Stimulated activated CD8-positive, alpha-beta memory T cell treated with anti-CD3 and anti-CD28 coated beads, Interleukin-15, amount 100 ng/mL, for 24 hours (primary cell): ENCODE measurements at regions not wholly inside any gene's neighbourhood (a gene's known extent, or its start where the extent isn't known, plus 50 kb on each side); places are given as distances from the start of the nearest gene placed in this dataset.

Source experiments
- DNase-seq: peaks from one replicate; pipeline ENCODE4 v3.0.0-alpha.2; 2020; ENCODE audit warnings: low read depth

- DNase-seq: no peak
Measured at GRCh38 chr17:79280866-79281572, 206.4 kb downstream of the ENGASE start.

GRCh38 chr17:79280010-79280409, 205.4 kb downstream of the ENGASE start:
- no peak for DNase-seq

- no peak for DNase-seq
Measured at GRCh38 chr17:79279320-79279719, 204.7 kb downstream of the ENGASE start.

- DNase-seq: no peak
Measured at GRCh38 chr17:79276821-79277220, 202.2 kb downstream of the ENGASE start.

GRCh38 chr17:79273660-79274059, 199.0 kb downstream of the ENGASE start:
- no peak for DNase-seq

GRCh38 chr17:79272666-79273219, 198.1 kb downstream of the ENGASE start:
- no peak for DNase-seq

- no peak for DNase-seq
Measured at GRCh38 chr17:79272220-79272619, 197.6 kb downstream of the ENGASE start.

GRCh38 chr17:79269620-79270019, 195.0 kb downstream of the ENGASE start:
- no peak for DNase-seq

GRCh38 chr17:79263191-79263590, 188.6 kb downstream of the ENGASE start:
- DNase-seq: no peak

GRCh38 chr17:79262624-79263023, 188.0 kb downstream of the ENGASE start:
- no peak for DNase-seq

GRCh38 chr17:79261355-79262072, 186.9 kb downstream of the ENGASE start:
- DNase-seq: no peak

GRCh38 chr17:79258843-79259242, 184.2 kb downstream of the ENGASE start:
- DNase-seq: no peak

- DNase-seq: no peak
Measured at GRCh38 chr17:79258041-79258440, 183.4 kb downstream of the ENGASE start.

- no peak for DNase-seq
Measured at GRCh38 chr17:79255926-79256585, 181.4 kb downstream of the ENGASE start.

GRCh38 chr17:79255456-79255855, 180.8 kb downstream of the ENGASE start:
- no peak for DNase-seq

GRCh38 chr17:79255046-79255445, 180.4 kb downstream of the ENGASE start:
- no peak for DNase-seq

- no peak for DNase-seq
Measured at GRCh38 chr17:79252886-79253285, 178.3 kb downstream of the ENGASE start.

GRCh38 chr17:79251824-79252223, 177.2 kb downstream of the ENGASE start:
- DNase-seq: no peak

- DNase-seq: no peak
Measured at GRCh38 chr17:79249929-79250521, 175.4 kb downstream of the ENGASE start.

GRCh38 chr17:79248843-79249493, 174.3 kb downstream of the ENGASE start:
- no peak for DNase-seq

GRCh38 chr17:79246225-79247190, 171.9 kb downstream of the ENGASE start:
- DNase-seq: no peak
